Ecto neural progenitor cell (in vitro differentiated cells): ENCODE measurements at regions not wholly inside any gene's neighbourhood (a gene's known extent, or its start where the extent isn't known, plus 50 kb on each side); places are given as distances from the start of the nearest gene placed in this dataset.

Experiments
- DNase-seq: peaks from one replicate; pipeline ENCODE4 v3.0.0-alpha.2; 2018; ENCODE audit warnings: low spot score

GRCh38 chr12:127542931-127543330, 724.0 kb upstream of the TMEM132C start:
- no peak for DNase-seq

GRCh38 chr12:127546721-127547505, 720.1 kb upstream of the TMEM132C start:
- DNase-seq = no peak

GRCh38 chr12:127548123-127548553, 718.8 kb upstream of the TMEM132C start:
- no peak for DNase-seq

GRCh38 chr12:127550271-127550670, 716.7 kb upstream of the TMEM132C start:
- DNase-seq = no peak

GRCh38 chr12:127552838-127553237, 714.1 kb upstream of the TMEM132C start:
- no peak for DNase-seq

GRCh38 chr12:127555071-127555470, 711.9 kb upstream of the TMEM132C start:
- DNase-seq = no peak

- no peak for DNase-seq
These were observed 710.6 kb upstream of the TMEM132C start for GRCh38 chr12:127556231-127556886.

GRCh38 chr12:127558361-127558760, 708.6 kb upstream of the TMEM132C start:
- no peak for DNase-seq

- DNase-seq = no peak
These were observed 707.5 kb upstream of the TMEM132C start for GRCh38 chr12:127559349-127560040.

- DNase-seq = no peak
These were observed 706.9 kb upstream of the TMEM132C start for GRCh38 chr12:127560041-127560478.

- no peak for DNase-seq
These were observed 704.2 kb upstream of the TMEM132C start for GRCh38 chr12:127562816-127563215.

- DNase-seq = no peak
These were observed 701.7 kb upstream of the TMEM132C start for GRCh38 chr12:127565241-127565640.

GRCh38 chr12:127567531-127567930, 699.4 kb upstream of the TMEM132C start:
- no peak for DNase-seq

GRCh38 chr12:127570387-127570786, 696.6 kb upstream of the TMEM132C start:
- DNase-seq = no peak

- DNase-seq = no peak
These were observed 696.1 kb upstream of the TMEM132C start for GRCh38 chr12:127570793-127571360.

GRCh38 chr12:127571578-127571977, 695.4 kb upstream of the TMEM132C start:
- DNase-seq = no peak

GRCh38 chr12:127579446-127579845, 687.5 kb upstream of the TMEM132C start:
- no peak for DNase-seq

GRCh38 chr12:127582074-127582473, 684.9 kb upstream of the TMEM132C start:
- no peak for DNase-seq

GRCh38 chr12:127583041-127583440, 683.9 kb upstream of the TMEM132C start:
- no peak for DNase-seq

- DNase-seq = no peak
These were observed 678.7 kb upstream of the TMEM132C start for GRCh38 chr12:127588249-127588648.

- no peak for DNase-seq
These were observed 677.4 kb upstream of the TMEM132C start for GRCh38 chr12:127589541-127589940.

- DNase-seq = no peak
These were observed 676.1 kb upstream of the TMEM132C start for GRCh38 chr12:127590868-127591267.

GRCh38 chr12:127592245-127592644, 674.7 kb upstream of the TMEM132C start:
- no peak for DNase-seq
